HAP-1 (cell line): ENCODE measurements at regions not wholly inside any gene's neighbourhood (a gene's known extent, or its start where the extent isn't known, plus 50 kb on each side); places are given as distances from the start of the nearest gene placed in this dataset.
"Not testable (repeated sequence)": the region's sequence is repeated elsewhere in the genome, so short reads cannot be mapped to it uniquely, and the experiment has no call there.

Experiments
- DNase-seq, 2 experiments: peaks; one replicate each; pipeline ENCODE4 v3.0.0-alpha.2; 2016 to 2020; ENCODE audit warnings: low spot score in 2 of 2
- H3K27me3 ChIP-seq: fragments of 250-450 bp; sonication (Bioruptor Pico); 2 replicates; pipeline ENCODE4 v1.5.1; 2020; ENCODE audit warnings: low read depth, mild to moderate bottlenecking, moderate library complexity
- H3K36me3 ChIP-seq: fragments of 250-450 bp; sonication (Bioruptor Pico); replicated peaks from 2 replicates; pipeline ENCODE4 v1.5.1; 2020; ENCODE audit warnings: mild to moderate bottlenecking
- H3K4me1 ChIP-seq: fragments of 250-450 bp; sonication (Bioruptor Pico); 2 replicates; pipeline ENCODE4 v1.5.1; 2020; ENCODE audit warnings: mild to moderate bottlenecking
- H3K4me3 ChIP-seq: fragments of 250-450 bp; sonication (Bioruptor Pico); 2 replicates; pipeline ENCODE4 v1.5.1; 2020; ENCODE audit warnings: mild to moderate bottlenecking, moderate library complexity
- H3K9me3 ChIP-seq: fragments of 250-450 bp; sonication (Bioruptor Pico); 2 replicates; pipeline ENCODE4 v1.5.1; 2020; ENCODE audit warnings: mild to moderate bottlenecking, moderate library complexity
- in situ Hi-C: fragments of 300-500 bp; cut with MboI; formaldehyde crosslinking; loops from 3 replicates; pipeline ENCODE4 v1.14.3; 2020; ENCODE audit warnings: low sequenced_read_pairs, inconsistent platforms, mixed read lengths

- Histone ChIP-seq H3K9me3 (no peaks in the 10 kb centered on the region), H3K4me1 (no peaks in the 10 kb centered on the region), H3K27me3 (no peaks in the 10 kb centered on the region), H3K4me3 (no peak overlapping the region), H3K36me3 (no peaks in the 10 kb centered on the region)
- in situ Hi-C loops = no loop called here
- DNase-seq = no peak
Measured at GRCh38 chrX:1002611-1003010, 209.8 kb downstream of the CRLF2 start.

GRCh38 chrX:997631-998137 is 214.8 kb downstream of the CRLF2 start:
- Histone ChIP-seq H3K27me3 (no peaks in the 10 kb centered on the region), H3K4me1 (no peaks in the 10 kb centered on the region), H3K4me3 (no peak overlapping the region), H3K9me3 (no peaks in the 10 kb centered on the region), H3K36me3 (no peaks in the 10 kb centered on the region)
- in situ Hi-C loops = no loop called here
- no peak for DNase-seq

- no peak for DNase-seq
- Histone ChIP-seq H3K9me3 (no peaks in the 10 kb centered on the region), H3K36me3 (no peaks in the 10 kb centered on the region), H3K4me3 (no peak overlapping the region), H3K27me3 (no peaks in the 10 kb centered on the region), H3K4me1 (no peaks in the 10 kb centered on the region)
- in situ Hi-C loops = no loop called here
Measured at GRCh38 chrX:994780-995179, 217.7 kb downstream of the CRLF2 start.

GRCh38 chrX:989959-990510 is 222.4 kb downstream of the CRLF2 start:
- no peak for DNase-seq
- Histone ChIP-seq H3K4me1 (no peaks in the 10 kb centered on the region), H3K9me3 (no peaks in the 10 kb centered on the region), H3K4me3 (no peak overlapping the region), H3K27me3 (no peaks in the 10 kb centered on the region), H3K36me3 (no peaks in the 10 kb centered on the region)
- in situ Hi-C loops = no loop called here

- H3K4me1 ChIP-seq, H3K36me3 ChIP-seq, H3K27me3 ChIP-seq, H3K9me3 ChIP-seq, in situ Hi-C loops, DNase-seq, H3K4me3 ChIP-seq: not testable (repeated sequence)
Measured at GRCh38 chrX:988530-988929, 223.9 kb downstream of the CRLF2 start.

- no peaks in the 10 kb centered on the region for H3K4me1 ChIP-seq
- no peaks in the 10 kb centered on the region for H3K36me3 ChIP-seq
- no peaks in the 10 kb centered on the region for H3K27me3 ChIP-seq
- H3K4me3 ChIP-seq = no peak overlapping the region
- no peak for DNase-seq
- no peaks in the 10 kb centered on the region; the same call in 1 of the 2 replicates for H3K9me3 ChIP-seq
- in situ Hi-C loops = no loop called here
Measured at GRCh38 chrX:981791-982626, 230.4 kb downstream of the CRLF2 start.

- no peaks in the 10 kb centered on the region for H3K27me3 ChIP-seq
- no peaks in the 10 kb centered on the region for H3K4me1 ChIP-seq
- no peak for DNase-seq
- no peaks in the 10 kb centered on the region for H3K36me3 ChIP-seq
- in situ Hi-C loops = no loop called here
- H3K9me3 ChIP-seq = no peaks in the 10 kb centered on the region; the same call in 1 of the 2 replicates
- H3K4me3 ChIP-seq = no peak overlapping the region
Measured at GRCh38 chrX:980587-981235, 231.7 kb downstream of the CRLF2 start.

GRCh38 chrX:979127-979526 is 233.3 kb downstream of the CRLF2 start:
- H3K27me3 ChIP-seq, H3K36me3 ChIP-seq, in situ Hi-C loops, H3K9me3 ChIP-seq, H3K4me3 ChIP-seq, H3K4me1 ChIP-seq, DNase-seq: not testable (repeated sequence)

GRCh38 chrX:973010-973632 is 239.3 kb downstream of the CRLF2 start:
- H3K4me1 ChIP-seq = no peaks in the 10 kb centered on the region
- DNase-seq = no peak
- no peaks in the 10 kb centered on the region for H3K36me3 ChIP-seq
- H3K4me3 ChIP-seq = no peak overlapping the region
- no peaks in the 10 kb centered on the region for H3K9me3 ChIP-seq
- H3K27me3 ChIP-seq = no peaks in the 10 kb centered on the region
- in situ Hi-C loops = no loop called here

- in situ Hi-C loops = no loop called here
- Histone ChIP-seq H3K4me1 (no peaks in the 10 kb centered on the region), H3K9me3 (no peaks in the 10 kb centered on the region), H3K27me3 (no peaks in the 10 kb centered on the region), H3K4me3 (no peak overlapping the region), H3K36me3 (no peaks in the 10 kb centered on the region)
- no peak for DNase-seq
Measured at GRCh38 chrX:968148-968965, 244.1 kb downstream of the CRLF2 start.

GRCh38 chrX:966396-967070 is 245.9 kb downstream of the CRLF2 start:
- Histone ChIP-seq H3K4me1 (no peaks in the 10 kb centered on the region), H3K4me3 (no peak overlapping the region), H3K27me3 (no peaks in the 10 kb centered on the region), H3K9me3 (no peaks in the 10 kb centered on the region), H3K36me3 (no peaks in the 10 kb centered on the region)
- DNase-seq = no peak
- in situ Hi-C loops = no loop called here

GRCh38 chrX:964831-965416 is 247.5 kb downstream of the CRLF2 start:
- no peaks in the 10 kb centered on the region for H3K36me3 ChIP-seq
- H3K27me3 ChIP-seq = no peaks in the 10 kb centered on the region
- DNase-seq = no peak
- H3K4me3 ChIP-seq = no peak overlapping the region
- no peaks in the 10 kb centered on the region for H3K4me1 ChIP-seq
- no peaks in the 10 kb centered on the region for H3K9me3 ChIP-seq
- in situ Hi-C loops = no loop called here
